ENCODE measurements at regions not wholly inside any gene's neighbourhood (a gene's known extent, or its start where the extent isn't known, plus 50 kb on each side); places are given as distances from the start of the nearest gene placed in this dataset.

- Mint-ChIP-seq H3K36me3 (ENCODE audit: low read depth) (no peaks in the 10 kb centered on the region), H3K27ac (peak overlapping the region; percentile 82), H3K4me1 (peaks cover 48% of the 10 kb centered on the region), H3K4me3 (no peak overlapping the region), H3K9me3 (no peaks in the 10 kb centered on the region), H3K27me3 (ENCODE audit: low read depth, poor library complexity) (peaks cover 14% of the 10 kb centered on the region)
- no peak for TF ChIP-seq CTCF (IDR thresholded peaks at IDR 0.05)
- DNase-seq = no peak
Measured at GRCh38 chr5:32506201-32506661, 61.7 kb upstream of the ZFR start.

GRCh38 chr5:32505756-32506155, 61.2 kb upstream of the ZFR start:
- no peak for TF ChIP-seq CTCF (IDR thresholded peaks at IDR 0.05)
- Mint-ChIP-seq H3K4me3 (no peak overlapping the region), H3K36me3 (ENCODE audit: low read depth) (no peaks in the 10 kb centered on the region), H3K4me1 (peaks cover 52% of the 10 kb centered on the region), H3K27me3 (ENCODE audit: low read depth, poor library complexity) (peaks cover 18% of the 10 kb centered on the region), H3K27ac (peak overlapping the region; percentile 82), H3K9me3 (no peaks in the 10 kb centered on the region)
- DNase-seq = no peak

GRCh38 chr5:32504989-32505596, 60.6 kb upstream of the ZFR start:
- TF ChIP-seq CTCF (IDR thresholded peaks at IDR 0.05) = no peak
- Mint-ChIP-seq H3K36me3 (ENCODE audit: low read depth) (no peaks in the 10 kb centered on the region), H3K27ac (peak overlapping the region; percentile 89), H3K9me3 (no peaks in the 10 kb centered on the region), H3K4me1 (peaks cover 57% of the 10 kb centered on the region), H3K27me3 (ENCODE audit: low read depth, poor library complexity) (peaks cover 22% of the 10 kb centered on the region), H3K4me3 (peak overlapping the region; percentile 15)
- DNase-seq = peak; percentile 70

GRCh38 chr5:32504329-32504988, 59.9 kb upstream of the ZFR start:
- no peak for DNase-seq
- Mint-ChIP-seq H3K27me3 (ENCODE audit: low read depth, poor library complexity) (peaks cover 25% of the 10 kb centered on the region), H3K27ac (peak overlapping the region; percentile 89), H3K4me3 (peak overlapping the region; percentile 15), H3K36me3 (ENCODE audit: low read depth) (no peaks in the 10 kb centered on the region), H3K9me3 (no peaks in the 10 kb centered on the region), H3K4me1 (peaks cover 57% of the 10 kb centered on the region)
- TF ChIP-seq CTCF (IDR thresholded peaks at IDR 0.05) = no peak

- Mint-ChIP-seq H3K4me1 (peaks cover 57% of the 10 kb centered on the region), H3K4me3 (no peak overlapping the region), H3K36me3 (ENCODE audit: low read depth) (no peaks in the 10 kb centered on the region), H3K9me3 (no peaks in the 10 kb centered on the region), H3K27ac (no peak overlapping the region), H3K27me3 (ENCODE audit: low read depth, poor library complexity) (peaks cover 34% of the 10 kb centered on the region)
- DNase-seq = no peak
- TF ChIP-seq CTCF (IDR thresholded peaks at IDR 0.05) = no peak
Measured at GRCh38 chr5:32503261-32503660, 58.7 kb upstream of the ZFR start.

Measured in nephron progenitor cell (in vitro differentiated cells).